GM12878 (cell line): ENCODE measurements at regions not wholly inside any gene's neighbourhood (a gene's known extent, or its start where the extent isn't known, plus 50 kb on each side); places are given as distances from the start of the nearest gene placed in this dataset.

Experiments
- ATAC-seq: fragments of 200-7000 bp; cut with Tn5 transposase; 3 replicates; pipeline ENCODE4 v1.9.1; 2020; ENCODE audit warnings: mild to moderate bottlenecking, moderate library complexity
- BruUV-seq: library from RNA; stranded (reverse); fragments of 400-500 nt; replicated peaks from 2 replicates; lab custom pipeline; 2021; lab: Mats Ljungman, UMichigan
- CTCF ChIA-PET: fragments of 300-600 bp; sonication (Branson Sonifier 250); formaldehyde crosslinking; extraction: SDS; loops from one replicate; lab custom pipeline; 2021; ENCODE audit warnings: inconsistent platforms; lab: Yijun Ruan, JAX
- POLR2A ChIA-PET: fragments of 350-600 bp; formaldehyde crosslinking; extraction: SDS; loops from one replicate; lab custom pipeline; 2021; ENCODE audit warnings: inconsistent platforms; lab: Charles Lee
- RAD21 ChIA-PET: fragments of 300-600 bp; sonication (Branson Sonifier 250); formaldehyde crosslinking; loops from one replicate; lab custom pipeline; 2023; ENCODE audit warnings: antibody characterized with exemption; ENCODE audit not compliant: unreplicated experiment; lab: Charles Lee
- SMC1A ChIA-PET: fragments of 300-600 bp; sonication (Branson Sonifier 250); formaldehyde crosslinking; loops from one replicate; lab custom pipeline; 2023; ENCODE audit not compliant: unreplicated experiment, uncharacterized antibody; lab: Charles Lee
- DNase-seq: peaks from one replicate; pipeline ENCODE4 v3.0.0-alpha.2; 2011; ENCODE audit warnings: low read depth, low spot score
- FAIRE-seq: peaks from 3 replicates; lab custom pipeline; 2011; peaks lifted over from hg19 to GRCh38; lab: Jason Lieb, UNC
- H2AFZ ChIP-seq: 2 replicates; pipeline ENCODE4 v1.6.0; 2011; ENCODE audit warnings: low read depth, low read length, control low read depth; ENCODE audit not compliant: control insufficient read depth
- H3K27ac ChIP-seq: 2 replicates; pipeline ENCODE4 v1.5.1; 2011; ENCODE audit warnings: control low read depth; ENCODE audit not compliant: control insufficient read depth, insufficient read depth
- H3K27me3 ChIP-seq, 2 experiments: replicated peaks in 1 of 2; 2 replicates each; pipeline versions ENCODE4 v1.6.0 to v1.6.1; 2011; ENCODE audit warnings: low read length in 1 of 2; ENCODE audit not compliant: control insufficient read depth in 2 of 2, insufficient read depth in 2 of 2
- H3K36me3 ChIP-seq, 2 experiments: 2 replicates each; pipeline ENCODE4 v1.5.1; 2011; ENCODE audit warnings: low read length in 1 of 2; ENCODE audit not compliant: control insufficient read depth in 2 of 2, insufficient read depth in 2 of 2
- H3K4me1 ChIP-seq: 2 replicates; pipeline ENCODE4 v1.6.1; 2011; ENCODE audit warnings: mild to moderate bottlenecking, low read length, moderate library complexity, mixed read lengths; ENCODE audit not compliant: control insufficient read depth, insufficient read depth
- H3K4me2 ChIP-seq: 2 replicates; pipeline ENCODE4 v1.6.0; 2011; ENCODE audit warnings: control low read depth; ENCODE audit not compliant: control insufficient read depth, insufficient read depth
- H3K4me3 ChIP-seq: fragments of 200-600 bp; sonication (generic); 2 replicates; pipeline ENCODE4 v1.5.1; 2016
- H3K79me2 ChIP-seq: 2 replicates; pipeline ENCODE4 v1.6.0; 2011; ENCODE audit warnings: low read length; ENCODE audit not compliant: control insufficient read depth, insufficient read depth
- H3K9ac ChIP-seq: 2 replicates; pipeline ENCODE4 v1.8.0; 2011; ENCODE audit warnings: low read length, control low read depth, mixed read lengths; ENCODE audit not compliant: control insufficient read depth, insufficient read depth
- H3K9me3 ChIP-seq: replicated peaks from 3 replicates; pipeline ENCODE4 v1.5.1; 2011; ENCODE audit warnings: mild to moderate bottlenecking, low read length; ENCODE audit not compliant: control insufficient read depth, insufficient read depth
- H4K20me1 ChIP-seq: 2 replicates; pipeline ENCODE4 v1.6.0; 2011; ENCODE audit not compliant: control insufficient read depth, insufficient read depth
- FOXM1 ChIP-seq: IDR thresholded peaks from 2 replicates; pipeline ENCODE4 v1.6.1; 2012; ENCODE audit warnings: low read depth, mild to moderate bottlenecking, inconsistent platforms, low read length, moderate library complexity
- HDAC6 ChIP-seq: fragments of 200-600 bp; sonication (generic); IDR thresholded peaks from one replicate; pipeline ENCODE4 v1.8.0; 2017; ENCODE audit warnings: antibody characterized with exemption; ENCODE audit not compliant: unreplicated experiment
- IRF3 ChIP-seq: fragments of 450-650 bp; IDR thresholded peaks from 2 replicates; pipeline ENCODE4 v1.6.1; 2014; ENCODE audit warnings: mild to moderate bottlenecking
- NR2F1 ChIP-seq: fragments of 450-650 bp; conservative IDR thresholded peaks from 2 replicates; pipeline ENCODE4 v1.6.1; 2017; ENCODE audit warnings: mild to moderate bottlenecking
- PKNOX1 ChIP-seq: fragments of 450-650 bp; IDR thresholded peaks from 2 replicates; pipeline ENCODE4 v1.6.1; 2016; ENCODE audit warnings: mild to moderate bottlenecking
- RAD21 ChIP-seq: IDR thresholded peaks from 2 replicates; pipeline ENCODE4 v1.6.1; 2011; ENCODE audit warnings: mild to moderate bottlenecking, low read depth, low read length, moderate library complexity; ENCODE audit not compliant: insufficient read depth
- WGBS: methylation state at CpG from one replicate; pipeline ENCODE4 v1.1.6; 2016; ENCODE audit warnings: low lambda C conversion rate; ENCODE audit not compliant: insufficient replicate concordance, insufficient coverage; ENCODE audit errors: missing lambda C conversion rate; 5-methylcytosine and 5-hydroxymethylcytosine counted together
- in situ Hi-C: fragments of 300-500 bp; cut with MboI; formaldehyde crosslinking; loops from 9 replicates; pipeline ENCODE4 v1.14.3; 2018; ENCODE audit warnings: mixed read lengths
- intact Hi-C: fragments of 100-400 bp; cut with micrococcal nuclease; formaldehyde crosslinking; loops from one replicate; pipeline ENCODE4 v1.14.2; 2022; ENCODE audit not compliant: unreplicated experiment

- TF ChIP-seq NR2F1 (no peak), FOXM1 (no peak), RAD21 (no peak), IRF3 (no peak), HDAC6 (no peak), PKNOX1 (no peak)
- no peak for FAIRE-seq
- H3K4me3 ChIP-seq = no peak overlapping the region
- no peaks in the 10 kb centered on the region for H4K20me1 ChIP-seq
- H3K9me3 ChIP-seq = no peaks in the 10 kb centered on the region; the same call in 2 of the 3 replicates
- ChIA-PET POLR2A (interaction anchor here (0.6 kb wide), 1 partner anchor 9 kb away, joined by 11 read pairs; no protein-coding TSS in a partner anchor), CTCF (no interaction called here), RAD21 (no interaction called here), SMC1A (no interaction called here)
- H3K4me2 ChIP-seq = no peak overlapping the region
- no peaks in the 10 kb centered on the region for H3K79me2 ChIP-seq
- H3K9ac ChIP-seq = no peak overlapping the region
- intact Hi-C loops = loop anchor here (1.0 kb wide), 1 partner anchor 31 kb away; no protein-coding TSS in a partner anchor
- H3K27ac ChIP-seq = no peak overlapping the region
- H3K36me3 ChIP-seq = no peaks in the 10 kb centered on the region
- 46% methylated on average over 14 of the region's 14 CpGs for WGBS
- in situ Hi-C loops = no loop called here
- H2AFZ ChIP-seq = no peak overlapping the region
- H3K27me3 ChIP-seq = no peaks in the 10 kb centered on the region; a peak in 1 of 4 replicates
- no peaks in the 10 kb centered on the region for H3K4me1 ChIP-seq
- ATAC-seq = no peak
- no peak for DNase-seq
- BruUV-seq = no TSS peak
Observed at GRCh38 chr13:34696741-34697140, 245.3 kb upstream of the NBEA start.
